Caco-2 (cell line): ENCODE measurements at regions not wholly inside any gene's neighbourhood (a gene's known extent, or its start where the extent isn't known, plus 50 kb on each side); places are given as distances from the start of the nearest gene placed in this dataset.

Experiments
- BruUV-seq: library from RNA; stranded (reverse); fragments of 400-500 nt; replicated peaks from 2 replicates; lab custom pipeline; 2021; lab: Mats Ljungman, UMichigan
- CTCF ChIA-PET: fragments of 300-600 bp; sonication (Branson Sonifier 250); formaldehyde crosslinking; loops from one replicate; lab custom pipeline; 2022; ENCODE audit warnings: antibody characterized with exemption; lab: Charles Lee
- POLR2A ChIA-PET: fragments of 300-600 bp; sonication (Branson Sonifier 250); formaldehyde crosslinking; loops from one replicate; lab custom pipeline; 2022; ENCODE audit warnings: antibody characterized with exemption; lab: Charles Lee
- DNase-seq, 2 experiments: peaks; one replicate each; pipeline versions ENCODE4 v3.0.0 to v3.0.0-alpha.2; 2020 to 2022
- H3K27me3 ChIP-seq: replicated peaks from 2 replicates; pipeline ENCODE4 v1.6.0; 2011; ENCODE audit warnings: low read length; ENCODE audit not compliant: control insufficient read depth, insufficient read depth
- H3K36me3 ChIP-seq: 2 replicates; pipeline ENCODE4 v1.5.1; 2011; ENCODE audit warnings: low read length; ENCODE audit not compliant: control insufficient read depth, insufficient read depth
- H3K4me1 ChIP-seq: fragments of 250-450 bp; sonication (Bioruptor Pico); 2 replicates; pipeline ENCODE4 v1.5.1; 2020; ENCODE audit warnings: mild to moderate bottlenecking
- H3K4me3 ChIP-seq: 2 replicates; pipeline ENCODE4 v1.5.1; 2011; ENCODE audit warnings: low read depth, mild to moderate bottlenecking, control low read depth, low read length
- H3K9me3 ChIP-seq: fragments of 250-450 bp; sonication (Bioruptor Pico); 2 replicates; pipeline ENCODE4 v1.5.1; 2020; ENCODE audit warnings: mild to moderate bottlenecking, moderate library complexity
- H3K27ac Mint-ChIP-seq: one replicate; pipeline ENCODE4 v1.8.0; 2022; ENCODE audit warnings: mixed read lengths; ENCODE audit not compliant: unreplicated experiment
- H3K27me3 Mint-ChIP-seq: one replicate; pipeline ENCODE4 v1.8.0; 2022; ENCODE audit warnings: mixed read lengths; ENCODE audit not compliant: insufficient read depth, unreplicated experiment
- H3K36me3 Mint-ChIP-seq: one replicate; pipeline ENCODE4 v1.8.0; 2022; ENCODE audit warnings: mild to moderate bottlenecking, mixed read lengths; ENCODE audit not compliant: insufficient read depth, unreplicated experiment
- H3K4me1 Mint-ChIP-seq: one replicate; pipeline ENCODE4 v1.8.0; 2022; ENCODE audit warnings: low read depth, mixed read lengths; ENCODE audit not compliant: unreplicated experiment
- H3K4me3 Mint-ChIP-seq: one replicate; pipeline ENCODE4 v1.8.0; 2022; ENCODE audit warnings: mild to moderate bottlenecking, moderate library complexity, mixed read lengths; ENCODE audit not compliant: unreplicated experiment
- H3K9me3 Mint-ChIP-seq: one replicate; pipeline ENCODE4 v1.8.0; 2022; ENCODE audit warnings: mixed read lengths; ENCODE audit not compliant: unreplicated experiment
- CTCF ChIP-seq, 2 experiments: fragments of 200-600 bp in 1 of 2; IDR thresholded peaks; 1 replicate in 1 of 2; 2 replicates in 1 of 2; pipeline versions ENCODE4 v1.5.1 to v1.8.0; 2011 to 2022; ENCODE audit warnings: antibody characterized with exemption in 1 of 2, control low read depth in 1 of 2, inconsistent platforms in 1 of 2, low read depth in 1 of 2, low read length in 1 of 2, mild to moderate bottlenecking in 1 of 2, moderate library complexity in 1 of 2; ENCODE audit not compliant: insufficient read depth in 1 of 2, severe bottlenecking in 1 of 2, unreplicated experiment in 1 of 2
- intact Hi-C: fragments of 100-400 bp; cut with micrococcal nuclease; formaldehyde crosslinking; loops from one replicate; pipeline ENCODE4 v1.10.0; 2022; ENCODE audit not compliant: unreplicated experiment

- no peaks in the 10 kb centered on the region for H3K4me1 Mint-ChIP-seq
- Histone ChIP-seq H3K4me1 (no peaks in the 10 kb centered on the region), H3K27me3 (no peaks in the 10 kb centered on the region), H3K9me3 (no peaks in the 10 kb centered on the region), H3K36me3 (no peaks in the 10 kb centered on the region), H3K4me3 (no peak overlapping the region)
- H3K4me3 Mint-ChIP-seq, result no peak overlapping the region
- ChIA-PET CTCF (no interaction called here), POLR2A (no interaction called here)
- no peak overlapping the region for H3K27ac Mint-ChIP-seq
- intact Hi-C loops, result no loop called here
- no peak for DNase-seq
- no TSS peak for BruUV-seq
- no peak for TF ChIP-seq CTCF (IDR thresholded peaks at IDR 0.05; ENCODE audit: insufficient read depth in 1 of 2, low read depth in 1 of 2, low read length in 1 of 2, severe bottlenecking in 1 of 2, unreplicated experiment in 1 of 2)
- no peaks in the 10 kb centered on the region for H3K36me3 Mint-ChIP-seq
- no peaks in the 10 kb centered on the region for H3K9me3 Mint-ChIP-seq
- peaks cover 15% of the 10 kb centered on the region for H3K27me3 Mint-ChIP-seq
Observed at GRCh38 chr2:239778042-239778851, 246.9 kb downstream of the NDUFA10 start.

GRCh38 chr2:239777219-239777618 lies 247.9 kb downstream of the NDUFA10 start:
- Mint-ChIP-seq H3K4me3 (no peak overlapping the region), H3K27me3 (peaks cover 12% of the 10 kb centered on the region), H3K9me3 (no peaks in the 10 kb centered on the region), H3K4me1 (no peaks in the 10 kb centered on the region), H3K27ac (no peak overlapping the region), H3K36me3 (no peaks in the 10 kb centered on the region)
- Histone ChIP-seq H3K4me3 (no peak overlapping the region), H3K36me3 (no peaks in the 10 kb centered on the region), H3K4me1 (no peaks in the 10 kb centered on the region), H3K27me3 (no peaks in the 10 kb centered on the region), H3K9me3 (no peaks in the 10 kb centered on the region)
- BruUV-seq, result no TSS peak
- POLR2A ChIA-PET, result no interaction called here
- CTCF ChIA-PET, result no interaction called here
- TF ChIP-seq CTCF (IDR thresholded peaks at IDR 0.05; ENCODE audit: insufficient read depth in 1 of 2, low read depth in 1 of 2, low read length in 1 of 2, severe bottlenecking in 1 of 2, unreplicated experiment in 1 of 2), result no peak
- DNase-seq, result no peak
- intact Hi-C loops, result no loop called here

GRCh38 chr2:239776436-239777005 lies 248.6 kb downstream of the NDUFA10 start:
- H3K4me1 ChIP-seq, result no peaks in the 10 kb centered on the region
- H3K36me3 Mint-ChIP-seq, result no peaks in the 10 kb centered on the region
- H3K27me3 ChIP-seq, result no peaks in the 10 kb centered on the region
- 0 out of 2 replicates have a peak, but pooled peaks cover 2% of the 10 kb centered on the region for H3K9me3 ChIP-seq
- H3K4me3 Mint-ChIP-seq, result no peak overlapping the region
- no peaks in the 10 kb centered on the region for H3K4me1 Mint-ChIP-seq
- no peaks in the 10 kb centered on the region for H3K36me3 ChIP-seq
- no peaks in the 10 kb centered on the region for H3K9me3 Mint-ChIP-seq
- H3K27ac Mint-ChIP-seq, result no peak overlapping the region
- no TSS peak for BruUV-seq
- TF ChIP-seq CTCF (IDR thresholded peaks at IDR 0.05; ENCODE audit: insufficient read depth in 1 of 2, low read depth in 1 of 2, low read length in 1 of 2, severe bottlenecking in 1 of 2, unreplicated experiment in 1 of 2), result no peak
- intact Hi-C loops, result no loop called here
- H3K27me3 Mint-ChIP-seq, result peaks cover 12% of the 10 kb centered on the region
- DNase-seq, result no peak
- POLR2A ChIA-PET, result no interaction called here
- CTCF ChIA-PET, result no interaction called here
- no peak overlapping the region for H3K4me3 ChIP-seq
